ENCODE measurements at regions not wholly inside any gene's neighbourhood (a gene's known extent, or its start where the extent isn't known, plus 50 kb on each side); places are given as distances from the start of the nearest gene placed in this dataset.

DNA sequence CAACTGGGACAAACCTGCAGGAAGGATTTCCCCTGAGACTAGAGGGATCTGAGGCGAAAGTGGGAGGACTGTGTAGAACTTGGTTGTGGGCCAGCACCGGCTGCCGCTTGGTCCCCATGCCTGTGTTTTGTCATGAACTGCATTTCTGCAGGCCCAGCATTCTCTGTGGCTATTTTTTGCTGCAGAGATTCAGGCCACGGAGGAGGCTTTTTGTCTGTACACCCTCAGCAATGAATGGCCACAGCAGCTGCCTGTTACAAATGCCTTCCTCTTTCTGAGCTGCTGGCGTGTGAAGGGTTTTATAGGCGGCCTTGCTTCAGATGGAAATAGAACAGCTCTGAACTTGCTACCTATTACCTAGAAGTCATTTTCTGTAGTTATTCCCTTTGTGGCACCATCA lies 164.4 kb downstream of the SH2D4B start:
- TF ChIP-seq, protein P1, sequence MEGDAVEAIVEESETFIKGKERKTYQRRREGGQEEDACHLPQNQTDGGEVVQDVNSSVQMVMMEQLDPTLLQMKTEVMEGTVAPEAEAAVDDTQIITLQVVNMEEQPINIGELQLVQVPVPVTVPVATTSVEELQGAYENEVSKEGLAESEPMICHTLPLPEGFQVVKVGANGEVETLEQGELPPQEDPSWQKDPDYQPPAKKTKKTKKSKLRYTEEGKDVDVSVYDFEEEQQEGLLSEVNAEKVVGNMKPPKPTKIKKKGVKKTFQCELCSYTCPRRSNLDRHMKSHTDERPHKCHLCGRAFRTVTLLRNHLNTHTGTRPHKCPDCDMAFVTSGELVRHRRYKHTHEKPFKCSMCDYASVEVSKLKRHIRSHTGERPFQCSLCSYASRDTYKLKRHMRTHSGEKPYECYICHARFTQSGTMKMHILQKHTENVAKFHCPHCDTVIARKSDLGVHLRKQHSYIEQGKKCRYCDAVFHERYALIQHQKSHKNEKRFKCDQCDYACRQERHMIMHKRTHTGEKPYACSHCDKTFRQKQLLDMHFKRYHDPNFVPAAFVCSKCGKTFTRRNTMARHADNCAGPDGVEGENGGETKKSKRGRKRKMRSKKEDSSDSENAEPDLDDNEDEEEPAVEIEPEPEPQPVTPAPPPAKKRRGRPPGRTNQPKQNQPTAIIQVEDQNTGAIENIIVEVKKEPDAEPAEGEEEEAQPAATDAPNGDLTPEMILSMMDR (conservative IDR thresholded peaks at IDR 0.05; ENCODE audit: low read length) = no peak
- TF ChIP-seq EZH2phosphoT487 (IDR thresholded peaks at IDR 0.05; ENCODE audit: borderline replicate concordance, low read depth, low read length) = no peak

Measured in OCI-LY7 (cell line).